Sciatic nerve (tissue), 2 donors: ENCODE measurements at regions not wholly inside any gene's neighbourhood (a gene's known extent, or its start where the extent isn't known, plus 50 kb on each side); places are given as distances from the start of the nearest gene placed in this dataset.

Experiments used
- ATAC-seq: fragments of 200-7000 bp; cut with Tn5 transposase; one replicate; pipeline ENCODE4 v1.9.1; 2020; ENCODE audit warnings: mild to moderate bottlenecking, moderate library complexity
- DNase-seq: peaks from one replicate; pipeline ENCODE4 v3.0.0-alpha.2; 2020; ENCODE audit warnings: low spot score
- intact Hi-C: fragments of 100-400 bp; cut with DNase I; formaldehyde crosslinking; loops from one replicate; pipeline ENCODE4 v1.14.2; 2022
- donor health status: DM: no; HTN: no; CAD: no.
- donor health status: DM: no; HTN: no; CAD: no.

GRCh38 chr2:155070489-155070888, 372.0 kb downstream of the KCNJ3 start:
- ATAC-seq, result no peak
- intact Hi-C loops, result no loop called here
- no peak for DNase-seq

GRCh38 chr2:155062922-155063258, 364.4 kb downstream of the KCNJ3 start:
- intact Hi-C loops, result loop anchor here (5.0 kb wide), 1 partner anchor 1714 kb away; no protein-coding TSS in a partner anchor
- no peak for ATAC-seq
- no peak for DNase-seq

- DNase-seq (no peak), ATAC-seq (no peak)
- intact Hi-C loops, result loop anchor here (5.0 kb wide), 1 partner anchor 1715 kb away; no protein-coding TSS in a partner anchor
These were observed 363.9 kb downstream of the KCNJ3 start for GRCh38 chr2:155062250-155062921.

- intact Hi-C loops, result loop anchor here (5.0 kb wide), 1 partner anchor 1716 kb away; no protein-coding TSS in a partner anchor
- DNase-seq, result no peak
These were observed 362.4 kb downstream of the KCNJ3 start for GRCh38 chr2:155060896-155061295.

GRCh38 chr2:155054712-155055111, 356.2 kb downstream of the KCNJ3 start:
- ATAC-seq, result no peak
- intact Hi-C loops, result no loop called here
- no peak for DNase-seq

More at GRCh38 chr2:155060896-155061295, 362.4 kb downstream of the KCNJ3 start:
- ATAC-seq, result no peak

- ATAC-seq, result no peak
- intact Hi-C loops, result no loop called here
These were observed 344.6 kb downstream of the KCNJ3 start for GRCh38 chr2:155043097-155043496.

GRCh38 chr2:155035308-155035707, 336.8 kb downstream of the KCNJ3 start:
- ATAC-seq (no peak), DNase-seq (no peak)
- intact Hi-C loops, result no loop called here

More at GRCh38 chr2:155043097-155043496, 344.6 kb downstream of the KCNJ3 start:
- no peak for DNase-seq

- DNase-seq, result no peak
These were observed 335.2 kb downstream of the KCNJ3 start for GRCh38 chr2:155033652-155034051.

GRCh38 chr2:155030296-155030695, 331.8 kb downstream of the KCNJ3 start:
- intact Hi-C loops, result no loop called here
- ATAC-seq (no peak), DNase-seq (no peak)

More at GRCh38 chr2:155033652-155034051, 335.2 kb downstream of the KCNJ3 start:
- ATAC-seq, result no peak
- intact Hi-C loops, result no loop called here

GRCh38 chr2:155026651-155027174, 328.2 kb downstream of the KCNJ3 start:
- intact Hi-C loops, result no loop called here

GRCh38 chr2:155023674-155024073, 325.2 kb downstream of the KCNJ3 start:
- DNase-seq, result no peak
- ATAC-seq, result no peak
- intact Hi-C loops, result no loop called here

More at GRCh38 chr2:155026651-155027174, 328.2 kb downstream of the KCNJ3 start:
- DNase-seq (no peak), ATAC-seq (no peak)

GRCh38 chr2:155022531-155022930, 324.0 kb downstream of the KCNJ3 start:
- ATAC-seq, result no peak
- intact Hi-C loops, result no loop called here

GRCh38 chr2:155021618-155022017, 323.1 kb downstream of the KCNJ3 start:
- ATAC-seq (no peak), DNase-seq (no peak)
- intact Hi-C loops, result no loop called here

More at GRCh38 chr2:155022531-155022930, 324.0 kb downstream of the KCNJ3 start:
- DNase-seq, result no peak

- DNase-seq (no peak), ATAC-seq (no peak)
- intact Hi-C loops, result no loop called here
These were observed 321.8 kb downstream of the KCNJ3 start for GRCh38 chr2:155020246-155020645.

- intact Hi-C loops, result no loop called here
- ATAC-seq (no peak), DNase-seq (no peak)
These were observed 312.4 kb downstream of the KCNJ3 start for GRCh38 chr2:155010925-155011324.

- intact Hi-C loops, result no loop called here
- no peak for DNase-seq
- no peak for ATAC-seq
These were observed 296.9 kb downstream of the KCNJ3 start for GRCh38 chr2:154995361-154995760.

- no peak for DNase-seq
- ATAC-seq, result no peak
- intact Hi-C loops, result no loop called here
These were observed 294.3 kb downstream of the KCNJ3 start for GRCh38 chr2:154992826-154993225.

GRCh38 chr2:154978710-154979109, 280.2 kb downstream of the KCNJ3 start:
- intact Hi-C loops, result no loop called here
- ATAC-seq (no peak), DNase-seq (no peak)

GRCh38 chr2:154978244-154978643, 279.7 kb downstream of the KCNJ3 start:
- ATAC-seq, result no peak
- DNase-seq, result no peak
- intact Hi-C loops, result no loop called here

- intact Hi-C loops, result no loop called here
- ATAC-seq, result no peak
- no peak for DNase-seq
These were observed 275.5 kb downstream of the KCNJ3 start for GRCh38 chr2:154974041-154974440.

GRCh38 chr2:154963511-154963910, 265.0 kb downstream of the KCNJ3 start:
- intact Hi-C loops, result no loop called here
- DNase-seq (no peak), ATAC-seq (no peak)
